Body of pancreas (tissue), 4 donors: ENCODE measurements at regions not wholly inside any gene's neighbourhood (a gene's known extent, or its start where the extent isn't known, plus 50 kb on each side); places are given as distances from the start of the nearest gene placed in this dataset.

Source experiments
- ATAC-seq: fragments of 150-250 bp; one replicate; pipeline ENCODE4 v1.9.1; 2016
- DNase-seq, 4 donors: peaks; one replicate each; pipeline ENCODE4 v3.0.0-alpha.2; 2019
- H3K27ac ChIP-seq, 4 donors: fragments of 200-600 bp; sonication (generic); 1 replicate in 3 of 4; 2 replicates in 1 of 4; pipeline versions ENCODE4 v1.5.1 to v1.6.1; 2016 to 2019; ENCODE audit warnings: mild to moderate bottlenecking in 1 of 4, mixed read lengths in 1 of 4, moderate library complexity in 1 of 4
- H3K27me3 ChIP-seq, 2 donors: fragments of 200-600 bp; sonication (generic); one replicate each; pipeline ENCODE4 v1.6.0; 2016; ENCODE audit warnings: mild to moderate bottlenecking in 1 of 2
- H3K36me3 ChIP-seq, 2 donors: fragments of 200-600 bp; sonication (generic); replicated peaks in 1 of 2; 2 replicates each; pipeline ENCODE4 v1.5.1; 2016; ENCODE audit warnings: low read depth in 2 of 2; ENCODE audit not compliant: insufficient read depth in 1 of 2
- H3K4me1 ChIP-seq: fragments of 200-600 bp; sonication (generic); one replicate; pipeline ENCODE4 v1.6.0; 2016
- H3K4me3 ChIP-seq, 2 donors: fragments of 200-600 bp; sonication (generic); 1 replicate in 1 of 2; 2 replicates in 1 of 2; pipeline ENCODE4 v1.5.1; 2016 to 2019
- H3K9me3 ChIP-seq, 3 donors: fragments of 200-600 bp; sonication (generic); 1 replicate in 2 of 3; 2 replicates in 1 of 3; pipeline ENCODE4 v1.5.1; 2016
- POLR2A ChIP-seq, 3 donors: fragments of 450-650 bp; IDR thresholded peaks; one replicate each; pipeline ENCODE4 v1.6.1; 2016; ENCODE audit warnings: antibody characterized with exemption in 3 of 3, mild to moderate bottlenecking in 2 of 3
- WGBS, 2 donors: methylation state at CpG; one replicate each; pipeline ENCODE4 v1.1.5; 2017; 5-methylcytosine and 5-hydroxymethylcytosine counted together
- intact Hi-C: fragments of 100-400 bp; cut with DNase I; formaldehyde crosslinking; loops from one replicate; pipeline ENCODE4 v1.15.1; 2023
- TF ChIP-seq, protein P1 (sequence below), 7 experiments: fragments of 450-650 bp in 4 of 7; fragments of 200-600 bp in 3 of 7; sonication (generic) in 3 of 7; IDR thresholded peaks; one replicate each; pipeline ENCODE4 v1.5.1; 2016 to 2019; ENCODE audit warnings: antibody characterized with exemption in 7 of 7

DNA sequence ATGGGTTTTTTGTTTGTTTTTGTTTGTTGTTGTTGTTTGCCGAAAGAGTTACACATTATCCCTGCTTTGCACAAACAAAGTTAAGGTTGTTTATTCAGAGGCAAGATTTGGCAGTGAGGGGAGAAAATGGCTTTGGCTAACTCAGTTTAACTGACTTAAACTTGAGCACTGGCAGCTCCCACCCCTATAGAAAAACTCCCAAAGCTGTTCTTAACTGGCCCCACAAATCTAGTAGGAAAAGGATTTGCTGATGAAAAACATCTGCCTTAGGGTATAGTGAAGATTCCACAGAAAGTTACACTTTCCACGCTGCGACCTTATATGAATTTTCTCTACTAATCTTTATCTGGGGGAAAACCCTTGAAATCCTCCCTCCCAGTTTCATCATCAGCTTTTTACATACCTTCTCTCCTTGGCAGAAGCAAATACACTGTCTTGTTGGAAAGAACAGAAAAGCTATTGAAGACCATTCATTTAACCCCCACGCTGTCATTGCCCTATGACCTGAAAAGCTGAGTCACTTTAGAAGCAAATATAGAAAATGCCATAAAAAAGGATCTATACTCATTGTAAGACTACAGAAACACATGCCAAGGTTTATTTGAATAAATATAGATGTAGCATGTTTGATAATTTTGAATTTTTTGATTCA is 551.7 kb downstream of the NR2F2 start:
- no peaks in the 10 kb centered on the region for H3K9me3 ChIP-seq
- DNase-seq (no peak), ATAC-seq (no peak)
- intact Hi-C loops, result no loop called here
- TF ChIP-seq, protein P1, sequence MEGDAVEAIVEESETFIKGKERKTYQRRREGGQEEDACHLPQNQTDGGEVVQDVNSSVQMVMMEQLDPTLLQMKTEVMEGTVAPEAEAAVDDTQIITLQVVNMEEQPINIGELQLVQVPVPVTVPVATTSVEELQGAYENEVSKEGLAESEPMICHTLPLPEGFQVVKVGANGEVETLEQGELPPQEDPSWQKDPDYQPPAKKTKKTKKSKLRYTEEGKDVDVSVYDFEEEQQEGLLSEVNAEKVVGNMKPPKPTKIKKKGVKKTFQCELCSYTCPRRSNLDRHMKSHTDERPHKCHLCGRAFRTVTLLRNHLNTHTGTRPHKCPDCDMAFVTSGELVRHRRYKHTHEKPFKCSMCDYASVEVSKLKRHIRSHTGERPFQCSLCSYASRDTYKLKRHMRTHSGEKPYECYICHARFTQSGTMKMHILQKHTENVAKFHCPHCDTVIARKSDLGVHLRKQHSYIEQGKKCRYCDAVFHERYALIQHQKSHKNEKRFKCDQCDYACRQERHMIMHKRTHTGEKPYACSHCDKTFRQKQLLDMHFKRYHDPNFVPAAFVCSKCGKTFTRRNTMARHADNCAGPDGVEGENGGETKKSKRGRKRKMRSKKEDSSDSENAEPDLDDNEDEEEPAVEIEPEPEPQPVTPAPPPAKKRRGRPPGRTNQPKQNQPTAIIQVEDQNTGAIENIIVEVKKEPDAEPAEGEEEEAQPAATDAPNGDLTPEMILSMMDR (IDR thresholded peaks at IDR 0.05), result no peak
- TF ChIP-seq POLR2A (IDR thresholded peaks at IDR 0.05), result no peak
- H3K4me3 ChIP-seq, result no peak overlapping the region
- WGBS, 2 donors, result 62 to 73% methylated on average over 4 of the region's 4 CpGs
- H3K27me3 ChIP-seq, result no peaks in the 10 kb centered on the region
- H3K27ac ChIP-seq, result no peak overlapping the region
- H3K36me3 ChIP-seq, result no peaks in the 10 kb centered on the region
- no peaks in the 10 kb centered on the region for H3K4me1 ChIP-seq

DNA sequence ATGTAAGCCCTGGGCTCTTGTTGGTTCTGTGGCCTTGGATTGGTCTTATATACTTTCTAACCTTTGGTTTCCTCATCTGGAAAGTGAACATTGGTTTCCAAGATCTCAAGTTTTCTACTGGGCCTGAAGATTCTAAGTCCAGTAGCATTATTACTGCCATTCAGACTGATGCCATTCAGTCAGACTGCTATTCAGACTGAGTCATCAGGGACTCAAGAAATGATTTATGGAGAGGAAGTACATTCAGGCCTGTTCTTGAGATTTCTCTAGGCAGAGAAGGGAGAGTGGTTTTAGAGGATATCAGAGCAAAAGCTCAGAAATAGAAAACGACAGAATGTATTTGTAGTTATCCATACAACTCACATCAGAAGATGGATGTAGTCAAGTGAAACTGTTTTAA is 557.2 kb downstream of the NR2F2 start:
- Histone ChIP-seq H3K27me3 (no peaks in the 10 kb centered on the region), H3K9me3 (no peaks in the 10 kb centered on the region), H3K4me3 (no peak overlapping the region), H3K27ac (no peak overlapping the region), H3K4me1 (no peaks in the 10 kb centered on the region), H3K36me3 (no peaks in the 10 kb centered on the region)
- TF ChIP-seq POLR2A (IDR thresholded peaks at IDR 0.05), result no peak
- TF ChIP-seq, protein P1 (IDR thresholded peaks at IDR 0.05), result no peak
- WGBS, 2 donors, result 21 to 64% methylated on average over 1 of the region's 1 CpG
- no peak for DNase-seq
- no peak for ATAC-seq
- intact Hi-C loops, result no loop called here

DNA sequence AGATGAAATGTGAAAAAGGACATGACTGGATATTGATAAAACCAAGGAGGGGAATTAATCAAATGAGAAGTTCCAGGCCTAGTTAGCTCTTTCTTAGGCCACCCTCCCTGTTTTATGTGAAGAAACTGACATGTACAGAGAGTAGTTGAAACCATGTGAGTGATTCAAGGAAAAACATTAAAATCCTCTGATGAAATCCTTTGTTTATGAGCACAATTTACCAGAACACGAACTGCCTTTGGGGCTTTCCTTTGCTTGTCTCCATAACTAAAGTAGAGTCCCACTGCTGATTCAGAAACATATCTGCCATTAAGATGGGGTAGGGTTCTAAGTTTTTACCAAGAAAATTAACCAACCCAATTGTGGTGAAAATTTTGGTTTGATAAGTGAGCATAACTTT is 558.3 kb downstream of the NR2F2 start:
- H3K27ac ChIP-seq, result no peak overlapping the region
- no peaks in the 10 kb centered on the region for H3K9me3 ChIP-seq
- no peak overlapping the region for H3K4me3 ChIP-seq
- TF ChIP-seq POLR2A (IDR thresholded peaks at IDR 0.05), result no peak
- TF ChIP-seq, protein P1 (IDR thresholded peaks at IDR 0.05), result no peak
- 62 to 63% methylated on average over 1 of the region's 1 CpG for WGBS, 2 donors
- H3K4me1 ChIP-seq, result no peaks in the 10 kb centered on the region
- no peaks in the 10 kb centered on the region for H3K27me3 ChIP-seq
- DNase-seq, result no peak
- ATAC-seq, result no peak
- intact Hi-C loops, result no loop called here
- H3K36me3 ChIP-seq, result no peaks in the 10 kb centered on the region

DNA sequence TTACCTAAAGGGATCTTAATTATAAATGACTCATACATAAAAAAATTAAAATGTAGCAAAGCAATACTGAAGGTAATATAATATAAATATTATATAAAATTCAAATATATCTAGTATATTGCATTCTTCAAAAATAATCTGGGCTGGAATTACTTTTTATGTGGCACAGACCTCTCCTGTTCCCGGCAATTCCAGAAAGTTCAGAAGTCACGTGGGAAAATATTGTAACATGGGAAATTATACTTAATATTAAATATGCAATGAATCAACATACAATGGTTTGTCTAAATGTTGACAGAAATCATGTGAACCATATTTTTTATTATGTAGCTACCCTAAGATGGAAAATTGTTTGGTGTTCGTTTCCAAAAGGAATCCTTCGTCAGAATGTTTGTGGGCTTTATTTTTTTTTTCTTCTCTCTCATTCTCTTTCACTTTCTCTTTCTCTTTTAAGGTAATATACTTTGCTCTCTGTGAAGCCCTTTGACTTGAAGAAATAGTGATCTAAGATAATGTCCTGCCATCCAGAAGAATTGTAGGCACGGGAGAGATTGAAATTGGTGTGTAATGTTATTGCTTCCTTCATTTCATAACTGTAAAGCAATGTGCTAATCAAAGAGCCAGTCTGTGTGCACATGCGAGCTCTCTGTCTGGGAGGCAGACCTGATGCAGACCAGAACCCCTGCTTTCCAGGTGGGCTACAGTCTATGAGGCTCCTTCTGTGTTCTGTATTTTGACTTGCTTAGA is 559.4 kb downstream of the NR2F2 start:
- 40 to 41% methylated on average over 6 of the region's 6 CpGs for WGBS, 2 donors
- intact Hi-C loops, result no loop called here
- no peak for DNase-seq
- H3K4me3 ChIP-seq, result no peak overlapping the region
- no peak for ATAC-seq
- H3K4me1 ChIP-seq, result no peaks in the 10 kb centered on the region
- no peaks in the 10 kb centered on the region for H3K27me3 ChIP-seq
- H3K36me3 ChIP-seq, result no peaks in the 10 kb centered on the region
- no peak overlapping the region for H3K27ac ChIP-seq
- TF ChIP-seq, protein P1 (IDR thresholded peaks at IDR 0.05), result no peak
- TF ChIP-seq POLR2A (IDR thresholded peaks at IDR 0.05), result no peak
- no peaks in the 10 kb centered on the region for H3K9me3 ChIP-seq

DNA sequence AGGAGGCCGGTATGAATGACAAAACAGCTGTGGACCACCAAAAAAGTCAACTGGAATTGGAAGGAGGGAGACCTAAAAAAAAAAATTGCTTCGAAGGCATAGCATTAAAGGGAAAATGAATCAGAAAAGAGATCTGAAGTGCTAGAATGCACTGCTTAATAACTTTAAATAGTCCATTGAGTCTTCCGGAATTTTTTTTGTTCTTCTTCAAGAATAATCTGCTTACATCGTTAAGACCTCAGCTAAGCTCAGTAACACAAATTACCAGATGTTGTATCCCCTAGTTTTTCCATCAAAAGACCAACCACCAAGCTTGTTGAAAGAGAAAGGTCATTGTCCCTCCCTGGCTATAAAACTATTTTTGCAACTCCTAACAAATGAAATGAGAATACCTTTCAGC is 560.5 kb downstream of the NR2F2 start:
- TF ChIP-seq, protein P1 (IDR thresholded peaks at IDR 0.05), result no peak
- no peak for TF ChIP-seq POLR2A (IDR thresholded peaks at IDR 0.05)
- Histone ChIP-seq H3K27ac (no peak overlapping the region), H3K9me3 (no peaks in the 10 kb centered on the region), H3K27me3 (no peaks in the 10 kb centered on the region), H3K36me3 (no peaks in the 10 kb centered on the region), H3K4me3 (no peak overlapping the region), H3K4me1 (no peaks in the 10 kb centered on the region)
- DNase-seq (no peak), ATAC-seq (no peak)
- intact Hi-C loops, result no loop called here
- WGBS, 2 donors, result 28 to 30% methylated on average over 4 of the region's 4 CpGs
